RPMI8226 (cell line): ENCODE measurements at regions not wholly inside any gene's neighbourhood (a gene's known extent, or its start where the extent isn't known, plus 50 kb on each side); places are given as distances from the start of the nearest gene placed in this dataset.
A peak's percentile ranks its signal among the peaks of the same experiment; 100 is the strongest.
"Not testable (repeated sequence)": the region's sequence is repeated elsewhere in the genome, so short reads cannot be mapped to it uniquely, and the experiment has no call there.

Source experiments
- DNase-seq: peaks from one replicate; pipeline ENCODE4 v3.0.0-alpha.2; 2015

DNA sequence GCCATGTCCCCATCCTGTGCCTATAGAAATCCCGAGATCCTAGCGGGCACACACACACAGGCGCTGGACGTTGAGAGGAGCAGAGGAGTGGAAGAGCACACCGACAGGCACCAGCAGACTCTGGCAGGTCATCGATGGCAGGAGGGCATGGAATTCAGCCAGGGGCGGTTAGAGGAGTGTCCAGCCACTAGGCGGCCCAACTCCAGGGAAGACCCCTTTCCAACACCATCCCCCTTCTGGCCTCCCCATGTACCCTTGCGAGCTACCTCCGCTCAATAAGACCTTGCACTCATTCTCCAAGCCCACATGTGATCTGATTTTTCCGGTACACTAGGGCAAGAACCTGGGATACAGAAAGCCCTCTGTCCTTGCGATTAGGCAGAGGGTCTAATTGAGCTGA is 356.0 kb upstream of the DPP6 start:
- no peak for DNase-seq

GRCh38 chr7:153698046-153698445 is 354.2 kb upstream of the DPP6 start:
- no peak for DNase-seq

DNA sequence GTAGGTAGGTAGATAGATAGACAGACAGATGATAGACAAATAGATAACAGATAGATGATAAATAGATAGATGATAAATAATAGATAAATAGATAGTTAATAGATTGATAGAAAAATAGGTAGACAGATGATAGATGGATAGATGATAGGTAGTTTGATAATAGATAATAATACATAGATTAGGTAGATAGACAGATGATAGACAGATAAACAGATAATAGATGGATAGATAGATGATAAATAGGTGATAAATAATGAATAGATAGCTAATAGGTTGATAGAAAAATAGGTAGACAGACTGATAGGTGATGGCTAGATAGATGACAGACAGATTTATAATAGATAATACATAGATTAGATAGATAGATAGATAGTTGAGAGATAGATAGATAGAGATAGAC is 350.5 kb upstream of the DPP6 start:
- no peak for DNase-seq

DNA sequence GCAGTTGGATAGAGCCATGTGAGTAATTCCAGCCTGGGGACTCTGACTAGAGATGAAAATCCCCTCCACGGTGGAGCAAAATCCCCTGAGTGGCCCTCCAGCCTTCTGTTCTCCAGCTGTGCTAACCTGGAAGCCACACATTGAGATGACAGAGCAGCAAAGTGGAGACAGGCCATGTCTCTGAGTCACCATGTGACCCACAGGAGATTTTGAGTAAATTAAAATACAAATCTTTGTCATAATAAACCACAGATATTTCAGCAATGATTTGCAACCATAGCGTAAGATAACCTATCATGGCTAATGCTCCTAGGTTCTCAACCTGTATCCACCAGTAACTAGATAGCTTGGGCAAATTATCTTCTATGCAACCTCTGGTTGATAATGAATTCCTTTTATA is 328.3 kb upstream of the DPP6 start:
- not testable (repeated sequence) for DNase-seq

DNA sequence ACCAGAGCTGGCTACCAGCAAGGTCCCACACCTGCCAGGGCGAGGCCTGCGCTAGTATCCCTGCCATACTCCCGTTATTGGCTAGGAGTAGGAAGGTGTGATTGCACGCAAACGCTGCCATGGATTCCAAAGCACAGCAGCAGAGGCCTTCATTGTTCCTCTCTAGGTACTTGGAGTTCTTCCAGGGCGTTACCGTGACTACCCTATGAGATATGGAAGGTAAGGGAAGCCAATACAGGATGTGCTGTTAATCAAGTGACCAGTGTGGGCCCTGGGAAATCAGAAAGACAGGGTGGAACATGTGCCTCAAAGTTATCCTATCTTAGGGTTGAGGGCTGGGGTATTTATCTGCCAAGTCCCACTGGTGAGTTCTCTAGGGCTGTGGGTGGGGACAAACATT is 320.7 kb upstream of the DPP6 start:
- not testable (repeated sequence) for DNase-seq

DNA sequence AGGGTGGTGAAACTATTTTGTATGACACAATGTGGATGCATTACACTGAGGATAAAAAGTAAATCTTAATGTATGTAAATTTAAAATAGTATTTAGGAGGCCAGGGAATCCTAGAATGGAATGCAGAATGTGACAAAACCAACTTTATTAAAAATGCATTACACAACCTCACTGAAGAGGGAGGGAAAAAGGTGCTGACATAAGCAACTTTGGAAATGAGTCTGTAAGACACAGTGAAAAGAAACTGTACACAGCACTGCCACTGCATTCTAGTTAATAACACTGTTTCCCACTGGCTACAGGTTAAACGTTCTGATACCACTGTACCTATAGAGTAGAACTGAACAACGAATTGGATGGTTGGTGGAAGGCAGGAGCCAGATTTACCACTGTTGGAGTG is 308.8 kb upstream of the DPP6 start:
- DNase-seq: not testable (repeated sequence)

GRCh38 chr7:153747969-153748368 is 304.2 kb upstream of the DPP6 start:
- DNase-seq: not testable (repeated sequence)

- not testable (repeated sequence) for DNase-seq
Measured at GRCh38 chr7:153748885-153749284, 303.3 kb upstream of the DPP6 start.

GRCh38 chr7:153765869-153766268 is 286.3 kb upstream of the DPP6 start:
- DNase-seq: not testable (repeated sequence)

DNA sequence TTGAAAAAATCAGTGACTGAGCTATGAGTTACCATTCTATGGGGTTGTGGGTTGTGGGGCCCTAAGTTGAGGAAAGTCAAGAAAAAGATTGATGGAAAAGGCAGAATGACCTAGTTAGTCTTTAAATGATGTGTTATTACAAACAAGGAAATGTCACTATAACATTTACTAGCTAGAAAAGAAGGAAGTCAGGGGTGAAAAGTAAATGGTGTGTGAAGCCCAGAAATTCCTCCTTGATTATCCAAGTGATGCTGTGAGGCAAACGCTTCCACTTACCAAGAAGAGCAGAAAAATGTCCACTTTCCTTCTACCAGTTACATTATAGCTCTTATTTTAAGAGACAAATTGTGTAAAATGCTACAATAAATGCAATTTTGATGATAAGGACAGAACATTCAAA is 285.3 kb upstream of the DPP6 start:
- not testable (repeated sequence) for DNase-seq

DNA sequence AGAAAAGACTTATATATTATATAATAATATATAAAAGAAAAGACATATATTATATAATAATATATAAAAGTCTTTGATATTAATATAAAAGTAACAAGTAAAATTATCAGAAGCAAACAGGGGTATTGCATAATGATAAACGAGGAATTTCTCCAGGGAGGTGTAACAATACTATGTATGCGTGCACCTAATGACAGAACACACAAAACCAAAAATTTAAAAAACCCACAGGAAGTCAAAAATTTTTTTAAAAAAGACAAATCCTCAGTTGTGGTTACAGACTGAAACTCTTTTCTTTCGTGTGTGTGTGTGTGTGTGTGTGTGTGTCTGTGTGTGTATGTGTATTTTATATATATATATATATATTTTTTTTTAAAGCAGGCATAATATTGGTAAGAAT is 279.2 kb upstream of the DPP6 start:
- DNase-seq: no peak

GRCh38 chr7:153776940-153777339 is 275.3 kb upstream of the DPP6 start:
- not testable (repeated sequence) for DNase-seq

DNA sequence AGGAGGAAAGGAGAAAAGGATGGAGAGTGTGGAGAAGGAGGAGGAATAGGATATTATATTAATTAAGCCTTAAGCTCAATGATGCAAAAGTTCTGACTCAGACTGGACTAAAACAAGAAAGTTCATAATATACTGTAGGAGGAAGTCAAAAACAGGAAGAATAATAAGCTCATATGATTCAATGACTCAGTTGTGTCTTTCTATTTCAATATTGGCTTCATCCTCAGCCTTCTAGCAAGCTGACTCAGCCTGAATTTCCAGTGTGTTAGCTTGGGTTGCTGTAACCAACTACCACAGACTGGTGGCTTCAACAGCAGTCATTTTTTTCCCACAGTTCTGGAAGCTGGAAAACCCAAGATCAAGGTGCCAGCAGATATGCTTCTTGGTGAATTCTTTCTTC is 254.8 kb upstream of the DPP6 start:
- DNase-seq: not testable (repeated sequence)

DNA sequence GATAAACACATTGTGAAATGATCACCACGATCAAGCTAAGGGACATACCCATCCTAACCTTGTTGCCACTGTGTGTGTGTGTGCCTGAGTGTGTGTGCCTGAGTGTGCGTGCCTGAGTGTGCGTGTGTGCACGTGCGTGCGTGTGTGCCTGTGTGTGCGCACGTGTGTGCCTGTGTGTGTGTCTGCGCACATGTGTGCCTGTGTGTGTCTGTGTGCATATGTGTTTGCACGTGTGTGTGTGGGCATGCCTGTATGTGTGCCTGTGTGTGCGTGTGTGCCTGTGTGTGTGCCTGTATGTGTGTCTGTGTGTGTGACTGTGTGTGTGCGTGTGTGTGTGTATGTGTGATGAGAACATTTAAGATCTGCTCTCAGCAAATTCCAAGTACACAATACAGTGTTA is 244.1 kb upstream of the DPP6 start:
- DNase-seq: no peak

DNA sequence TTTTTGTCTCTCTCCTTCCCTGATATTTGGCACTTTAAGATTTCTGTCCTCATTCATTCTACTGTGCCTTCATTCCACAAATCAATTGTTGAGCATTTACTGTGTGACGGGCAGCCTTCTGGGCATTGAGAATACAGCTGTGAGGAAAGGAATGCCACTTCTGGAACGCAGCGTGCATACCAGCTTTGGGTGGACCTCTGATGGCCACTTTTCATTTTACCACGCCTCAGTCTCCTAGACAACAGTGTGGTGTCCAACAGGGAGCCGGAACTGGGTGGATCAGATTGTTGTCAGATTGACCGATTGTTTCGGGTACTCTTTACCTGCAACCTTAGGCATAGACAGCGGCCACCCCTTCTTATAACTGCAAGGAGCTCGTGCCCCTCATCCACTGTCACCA is 222.7 kb upstream of the DPP6 start:
- no peak for DNase-seq

DNA sequence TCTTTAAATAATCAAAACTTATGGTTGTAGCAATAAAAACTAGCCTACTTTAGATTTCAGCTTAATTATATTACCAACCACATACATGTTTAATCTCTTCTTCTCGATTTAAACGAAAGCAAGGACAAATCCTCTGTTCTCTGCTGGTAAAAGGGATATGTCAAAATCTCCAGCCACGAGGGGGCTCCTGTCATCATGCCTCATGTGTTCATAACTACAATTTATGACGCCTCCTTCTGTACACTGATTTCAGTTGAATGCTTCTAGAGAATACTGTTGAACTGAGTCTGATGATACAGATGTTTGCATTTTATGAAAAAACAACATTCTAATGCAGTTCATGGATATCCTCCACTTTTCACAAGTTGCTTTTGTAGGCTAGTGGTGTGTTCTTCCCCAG is 220.0 kb upstream of the DPP6 start:
- peak; percentile 71 for DNase-seq

GRCh38 chr7:153835103-153835502 is 217.1 kb upstream of the DPP6 start:
- DNase-seq: peak; percentile 69

DNA sequence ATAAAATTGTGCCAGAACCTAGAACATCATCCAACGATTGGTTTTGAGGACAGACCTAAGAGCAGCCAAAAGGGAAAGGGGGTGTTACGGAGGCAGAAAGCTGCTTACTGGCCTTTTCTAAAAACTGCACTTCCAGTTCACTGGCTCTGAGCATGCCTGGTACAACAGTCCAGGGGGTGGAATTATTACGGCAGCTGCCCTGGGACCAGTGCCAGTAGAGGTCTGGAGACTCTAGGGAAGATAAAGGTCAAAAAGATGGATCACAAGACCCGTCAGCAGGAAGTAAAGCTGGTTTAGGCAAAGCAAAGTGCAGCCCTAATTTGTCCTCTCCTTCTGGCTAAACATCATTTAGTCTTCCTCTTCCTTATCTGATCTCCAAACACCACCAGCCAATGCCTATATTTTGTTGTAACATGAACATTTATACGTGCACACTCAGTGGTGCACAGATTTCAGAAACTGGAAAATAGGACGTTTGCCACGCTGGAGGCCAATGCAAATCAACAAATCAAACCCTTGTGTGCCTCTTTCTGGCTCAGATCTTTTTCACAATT is 216.4 kb upstream of the DPP6 start:
- DNase-seq: peak; percentile 62

DNA sequence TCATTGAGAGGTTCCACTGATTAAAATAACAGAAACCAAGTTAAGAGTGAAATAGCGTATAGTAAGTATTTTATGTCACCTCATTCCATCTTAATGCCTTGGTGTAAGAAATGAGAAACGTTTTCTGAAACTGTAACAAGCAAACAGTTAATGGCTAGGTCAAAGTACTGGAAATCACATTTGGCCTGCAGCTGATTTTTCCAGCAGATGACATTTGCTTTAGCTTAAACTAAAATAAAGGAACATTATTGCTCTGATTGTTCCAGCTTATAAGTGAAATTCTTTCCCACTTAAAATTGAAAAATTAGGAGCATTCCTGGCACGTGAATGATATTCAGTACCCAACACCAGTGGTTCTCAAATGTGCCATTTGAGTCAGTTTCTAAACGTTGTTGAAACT is 213.6 kb upstream of the DPP6 start:
- DNase-seq: no peak

- peak; percentile 84 for DNase-seq
Measured at GRCh38 chr7:153840861-153841260, 211.3 kb upstream of the DPP6 start.

- DNase-seq: peak; percentile 94
Measured at GRCh38 chr7:153847828-153848227, 204.4 kb upstream of the DPP6 start.

DNA sequence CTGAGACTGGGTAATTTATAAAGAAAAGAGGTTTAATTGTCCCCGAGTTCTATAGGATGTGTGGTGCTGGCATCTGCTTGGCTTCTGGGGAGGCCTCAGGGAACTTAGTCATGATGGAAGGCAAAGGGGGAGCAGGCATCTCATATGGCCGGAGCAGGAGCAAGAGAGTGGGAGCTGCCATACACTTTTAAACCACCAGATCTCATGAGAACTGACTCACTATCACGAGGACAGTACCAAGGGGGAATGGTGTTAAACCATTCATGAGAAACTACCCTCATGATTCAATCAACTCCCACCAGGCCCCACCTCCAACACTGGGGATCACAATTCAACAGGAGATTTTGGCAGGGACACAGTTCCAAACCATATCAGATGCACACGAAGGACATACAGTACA is 199.9 kb upstream of the DPP6 start:
- no peak for DNase-seq

DNA sequence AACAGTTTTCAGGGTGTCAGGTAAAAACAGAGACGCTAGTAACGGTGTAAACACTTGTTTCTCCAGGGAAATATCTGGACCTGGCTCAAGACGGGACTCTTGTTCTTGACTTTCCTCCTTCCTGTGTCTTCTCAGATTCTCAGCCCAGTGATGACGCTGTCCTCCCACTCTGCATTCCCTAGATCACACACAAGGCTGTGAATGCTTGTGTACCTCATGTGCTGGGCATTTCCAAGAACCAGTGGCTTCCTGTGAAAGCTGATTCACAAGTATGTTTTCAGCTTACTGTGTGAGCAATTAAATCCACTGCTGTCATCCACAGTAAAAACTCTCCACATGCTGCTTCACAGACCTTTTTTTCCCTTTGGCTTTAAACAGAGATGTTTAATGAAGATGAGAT is 193.8 kb upstream of the DPP6 start:
- no peak for DNase-seq

DNA sequence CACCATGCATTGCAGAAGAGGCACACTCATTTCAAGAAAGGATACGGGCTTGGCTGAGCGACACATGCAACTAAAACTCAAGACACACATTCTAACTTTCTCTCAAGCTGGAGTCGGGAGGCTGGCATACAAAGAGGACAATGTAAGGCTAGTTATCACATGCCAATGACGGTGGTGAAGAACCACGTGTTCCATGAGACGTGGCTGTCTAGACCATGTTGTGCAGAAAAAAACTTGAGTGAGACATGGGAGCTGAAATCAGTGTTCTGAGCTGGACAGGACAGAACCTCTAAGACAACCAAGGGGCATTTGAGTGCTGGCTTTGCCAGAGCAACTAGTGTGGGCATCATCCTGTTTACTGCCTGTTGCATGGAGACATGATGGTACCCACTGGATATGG is 193.0 kb upstream of the DPP6 start:
- no peak for DNase-seq

DNA sequence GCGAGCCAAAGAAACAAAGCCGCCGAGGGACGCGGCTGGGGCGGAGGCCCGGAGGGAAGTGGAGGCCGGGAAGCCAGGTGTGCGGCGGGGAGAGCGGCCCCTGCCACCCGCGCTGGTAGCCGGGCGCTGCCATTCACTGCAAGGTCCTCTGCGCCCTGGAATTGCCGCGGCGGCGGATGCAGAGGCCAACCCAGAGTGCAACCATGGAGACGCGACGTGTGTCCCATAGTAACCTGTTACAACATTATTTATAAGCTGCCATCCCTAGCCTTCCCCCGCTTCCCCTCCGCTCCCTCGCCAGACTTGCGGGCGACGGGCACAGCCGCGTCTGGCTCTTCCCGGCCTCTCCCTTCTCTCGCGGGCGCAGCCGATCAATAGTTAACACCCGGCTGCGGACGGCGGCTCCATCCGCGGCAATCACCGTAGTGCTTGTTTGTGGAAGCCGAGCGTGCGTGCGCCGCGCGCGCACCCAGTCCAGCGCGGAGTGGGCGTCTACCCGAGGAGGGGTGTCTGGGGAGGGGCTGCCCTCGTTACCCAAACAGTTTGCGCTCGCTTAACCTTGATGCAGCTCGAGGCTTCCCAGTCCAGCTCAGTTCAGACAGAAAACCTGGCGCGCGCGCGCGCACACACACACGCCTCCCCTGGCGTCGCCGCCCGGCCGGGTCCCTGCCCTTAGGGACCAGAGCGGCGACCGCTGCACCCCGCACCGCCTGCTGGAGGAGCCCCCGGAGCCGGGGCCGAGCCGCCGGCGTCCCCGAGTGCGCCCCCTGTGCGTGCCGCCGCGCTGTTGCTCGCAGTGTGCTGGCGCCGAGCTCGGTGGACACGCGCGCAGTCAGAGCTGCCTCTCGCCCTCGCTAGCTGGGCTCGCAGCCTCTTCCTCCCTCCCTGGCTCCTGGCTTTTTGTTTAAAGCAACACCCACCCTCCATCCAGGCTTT is 165.4 kb upstream of the DPP6 start:
- peak; percentile 22 for DNase-seq
